IPS DF 6.9 (cell line): ENCODE measurements at regions not wholly inside any gene's neighbourhood (a gene's known extent, or its start where the extent isn't known, plus 50 kb on each side); places are given as distances from the start of the nearest gene placed in this dataset.

ENCODE experiments used
- DNase-seq: peaks from one replicate; pipeline ENCODE4 v3.0.0-alpha.2; 2013; ENCODE audit warnings: low read depth, low spot score
- H3K27ac ChIP-seq: one replicate; pipeline ENCODE4 v1.5.1; 2013; ENCODE audit warnings: low read length, control low read depth
- H3K27me3 ChIP-seq: 2 replicates; pipeline ENCODE4 v1.6.1; 2013; ENCODE audit warnings: mild to moderate bottlenecking, low read length; ENCODE audit not compliant: control insufficient read depth, insufficient read depth
- H3K36me3 ChIP-seq: 2 replicates; pipeline ENCODE4 v1.6.1; 2013; ENCODE audit warnings: low read length; ENCODE audit not compliant: control insufficient read depth, insufficient read depth
- H3K4me1 ChIP-seq: 2 replicates; pipeline ENCODE4 v1.6.1; 2013; ENCODE audit warnings: low read length; ENCODE audit not compliant: control insufficient read depth, insufficient read depth
- H3K4me3 ChIP-seq: 2 replicates; pipeline ENCODE4 v1.5.1; 2013; ENCODE audit warnings: mild to moderate bottlenecking, low read length
- H3K9me3 ChIP-seq: 2 replicates; pipeline ENCODE4 v1.6.1; 2013; ENCODE audit warnings: low read length, inconsistent platforms; ENCODE audit not compliant: control insufficient read depth, insufficient read depth
- WGBS: extraction: QIAGEN DNeasy Blood & Tissue Kit; methylation state at CpG from one replicate; pipeline ENCODE4 v1.1.7; 2013; ENCODE audit warnings: mixed read lengths, missing lambda C conversion rate; ENCODE audit not compliant: insufficient read length, insufficient coverage; 5-methylcytosine and 5-hydroxymethylcytosine counted together

GRCh38 chr13:76795701-76796695, 90.2 kb downstream of the KCTD12 start:
- no peak for DNase-seq
- Histone ChIP-seq H3K27ac (no peak overlapping the region), H3K9me3 (no peaks in the 10 kb centered on the region), H3K4me1 (no peaks in the 10 kb centered on the region), H3K36me3 (no peaks in the 10 kb centered on the region), H3K27me3 (no peaks in the 10 kb centered on the region), H3K4me3 (no peak overlapping the region)
- no CpG with 5 or more reads among the region's 5 CpGs for WGBS

GRCh38 chr13:76792731-76793347, 93.4 kb downstream of the KCTD12 start:
- no peak overlapping the region for H3K27ac ChIP-seq
- WGBS: no CpG with 5 or more reads among the region's 4 CpGs
- no peak for DNase-seq
- H3K4me3 ChIP-seq: no peak overlapping the region
- H3K9me3 ChIP-seq: no peaks in the 10 kb centered on the region
- H3K27me3 ChIP-seq: no peaks in the 10 kb centered on the region
- H3K36me3 ChIP-seq: no peaks in the 10 kb centered on the region
- no peaks in the 10 kb centered on the region for H3K4me1 ChIP-seq

- no peaks in the 10 kb centered on the region for H3K27me3 ChIP-seq
- WGBS: no CpG with 5 or more reads among the region's 10 CpGs
- DNase-seq: no peak
Measured at GRCh38 chr13:76790980-76791819, 95.0 kb downstream of the KCTD12 start.

GRCh38 chr13:76790526-76790925, 95.7 kb downstream of the KCTD12 start:
- Histone ChIP-seq H3K4me1 (no peaks in the 10 kb centered on the region), H3K36me3 (no peaks in the 10 kb centered on the region), H3K9me3 (no peaks in the 10 kb centered on the region), H3K4me3 (no peak overlapping the region), H3K27me3 (no peaks in the 10 kb centered on the region), H3K27ac (no peak overlapping the region)
- no peak for DNase-seq
- WGBS: no CpG with 5 or more reads among the region's 1 CpG

More at GRCh38 chr13:76790980-76791819, 95.0 kb downstream of the KCTD12 start:
- H3K4me1 ChIP-seq: no peaks in the 10 kb centered on the region
- H3K9me3 ChIP-seq: no peaks in the 10 kb centered on the region
- H3K27ac ChIP-seq: no peak overlapping the region
- H3K36me3 ChIP-seq: no peaks in the 10 kb centered on the region
- no peak overlapping the region for H3K4me3 ChIP-seq

- WGBS: no CpG with 5 or more reads among the region's 3 CpGs
- no peak for DNase-seq
- H3K27ac ChIP-seq: no peak overlapping the region
Measured at GRCh38 chr13:76783798-76784197, 102.4 kb downstream of the KCTD12 start.

GRCh38 chr13:76778853-76779252, 107.4 kb downstream of the KCTD12 start:
- Histone ChIP-seq H3K27ac (no peak overlapping the region), H3K36me3 (no peaks in the 10 kb centered on the region), H3K4me1 (no peaks in the 10 kb centered on the region), H3K27me3 (no peaks in the 10 kb centered on the region), H3K4me3 (no peak overlapping the region), H3K9me3 (no peaks in the 10 kb centered on the region)
- DNase-seq: no peak

More at GRCh38 chr13:76783798-76784197, 102.4 kb downstream of the KCTD12 start:
- Histone ChIP-seq H3K4me3 (no peak overlapping the region), H3K36me3 (no peaks in the 10 kb centered on the region), H3K27me3 (no peaks in the 10 kb centered on the region), H3K9me3 (no peaks in the 10 kb centered on the region), H3K4me1 (no peaks in the 10 kb centered on the region)

GRCh38 chr13:76777096-76777495, 109.1 kb downstream of the KCTD12 start:
- no peaks in the 10 kb centered on the region for H3K9me3 ChIP-seq
- H3K36me3 ChIP-seq: no peaks in the 10 kb centered on the region
- no peaks in the 10 kb centered on the region for H3K4me1 ChIP-seq
- no peak overlapping the region for H3K4me3 ChIP-seq
- no peaks in the 10 kb centered on the region for H3K27me3 ChIP-seq
- no CpG with 5 or more reads among the region's 1 CpG for WGBS
- no peak overlapping the region for H3K27ac ChIP-seq
- DNase-seq: no peak

- Histone ChIP-seq H3K27ac (no peak overlapping the region), H3K4me3 (no peak overlapping the region), H3K9me3 (no peaks in the 10 kb centered on the region), H3K4me1 (no peaks in the 10 kb centered on the region), H3K27me3 (no peaks in the 10 kb centered on the region), H3K36me3 (no peaks in the 10 kb centered on the region)
- DNase-seq: no peak
- no CpG with 5 or more reads among the region's 3 CpGs for WGBS
Measured at GRCh38 chr13:76775088-76775740, 111.0 kb downstream of the KCTD12 start.

- Histone ChIP-seq H3K9me3 (no peaks in the 10 kb centered on the region), H3K27me3 (no peaks in the 10 kb centered on the region), H3K27ac (no peak overlapping the region), H3K4me1 (no peaks in the 10 kb centered on the region), H3K36me3 (no peaks in the 10 kb centered on the region), H3K4me3 (no peak overlapping the region)
- no peak for DNase-seq
- WGBS: no CpG with 5 or more reads among the region's 5 CpGs
Measured at GRCh38 chr13:76773448-76774094, 112.6 kb downstream of the KCTD12 start.
